Left renal cortex interstitium (tissue), 4 donors: ENCODE measurements at regions not wholly inside any gene's neighbourhood (a gene's known extent, or its start where the extent isn't known, plus 50 kb on each side); places are given as distances from the start of the nearest gene placed in this dataset.
"Not testable (repeated sequence)": the region's sequence is repeated elsewhere in the genome, so short reads cannot be mapped to it uniquely, and the experiment has no call there.

ENCODE experiments used
- DNase-seq, 4 donors: peaks; one replicate each; pipeline ENCODE4 v3.0.0-alpha.2; 2013; ENCODE audit warnings: low read depth in 4 of 4, low spot score in 2 of 4, missing footprints in 1 of 4

GRCh38 chr1:181190364-181191035 is 102.0 kb downstream of the IER5 start:
- no peak for DNase-seq

GRCh38 chr1:181191494-181192040 is 103.1 kb downstream of the IER5 start:
- no peak for DNase-seq

GRCh38 chr1:181192316-181192715 is 103.8 kb downstream of the IER5 start:
- no peak for DNase-seq

GRCh38 chr1:181202986-181203555 is 114.6 kb downstream of the IER5 start:
- no peak for DNase-seq

- no peak for DNase-seq
Measured at GRCh38 chr1:181204530-181204929, 116.0 kb downstream of the IER5 start.

- DNase-seq = no peak
Measured at GRCh38 chr1:181205901-181206300, 117.4 kb downstream of the IER5 start.

- DNase-seq = no peak
Measured at GRCh38 chr1:181206513-181206912, 118.0 kb downstream of the IER5 start.

GRCh38 chr1:181206979-181207790 is 118.7 kb downstream of the IER5 start:
- no peak for DNase-seq

- no peak for DNase-seq
Measured at GRCh38 chr1:181208083-181208482, 119.6 kb downstream of the IER5 start.

GRCh38 chr1:181208967-181209366 is 120.5 kb downstream of the IER5 start:
- DNase-seq = no peak

- DNase-seq = no peak
Measured at GRCh38 chr1:181213056-181213455, 124.6 kb downstream of the IER5 start.

GRCh38 chr1:181216591-181216994 is 128.1 kb downstream of the IER5 start:
- no peak for DNase-seq

GRCh38 chr1:181219938-181220337 is 131.4 kb downstream of the IER5 start:
- DNase-seq = no peak

- DNase-seq = no peak
Measured at GRCh38 chr1:181221078-181221477, 132.6 kb downstream of the IER5 start.

- DNase-seq = no peak
Measured at GRCh38 chr1:181222972-181223505, 134.5 kb downstream of the IER5 start.

- not testable (repeated sequence) for DNase-seq
Measured at GRCh38 chr1:181226728-181227127, 138.2 kb downstream of the IER5 start.

- no peak for DNase-seq
Measured at GRCh38 chr1:181239086-181239485, 150.6 kb downstream of the IER5 start.

GRCh38 chr1:181246320-181246719 is 157.8 kb downstream of the IER5 start:
- DNase-seq = not testable (repeated sequence)

GRCh38 chr1:181248361-181248760 is 159.9 kb downstream of the IER5 start:
- not testable (repeated sequence) for DNase-seq

GRCh38 chr1:181249186-181249585 is 160.7 kb downstream of the IER5 start:
- no peak for DNase-seq

GRCh38 chr1:181250038-181250437 is 161.5 kb downstream of the IER5 start:
- no peak for DNase-seq
